ENCODE measurements at regions not wholly inside any gene's neighbourhood (a gene's known extent, or its start where the extent isn't known, plus 50 kb on each side); places are given as distances from the start of the nearest gene placed in this dataset.

DNA sequence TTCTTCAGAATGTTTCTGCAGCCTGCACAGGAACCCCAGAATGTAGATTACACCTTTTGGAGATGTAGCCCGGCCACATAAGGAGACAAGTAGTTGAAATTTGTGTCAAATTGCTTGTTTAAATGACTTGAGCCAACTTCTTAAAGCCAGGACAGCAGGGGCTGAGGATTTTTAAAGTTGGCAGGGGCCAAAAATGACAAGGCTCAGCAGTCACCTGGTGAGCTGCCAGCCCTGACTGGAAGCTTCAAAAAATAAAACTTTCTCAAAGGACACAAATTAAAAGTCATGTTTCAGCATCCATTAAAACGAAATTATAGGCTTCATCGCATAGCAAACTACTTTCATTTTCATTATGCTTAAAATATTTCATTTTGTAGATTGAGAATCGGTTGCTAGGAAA, 340.3 kb upstream of the WWC1 start:
- no peak overlapping the region for H3K4me3 ChIP-seq (ENCODE audit: low read depth, low read length)
- TF ChIP-seq CTCF (IDR thresholded peaks at IDR 0.05; ENCODE audit: borderline replicate concordance, insufficient read depth, low read depth, low read length) = no peak

GRCh38 chr5:167952278-167952995, 339.0 kb upstream of the WWC1 start:
- H3K4me3 ChIP-seq (ENCODE audit: low read depth, low read length) = no peak overlapping the region
- no peak for TF ChIP-seq CTCF (IDR thresholded peaks at IDR 0.05; ENCODE audit: borderline replicate concordance, insufficient read depth, low read depth, low read length)

GRCh38 chr5:167953151-167953798, 338.2 kb upstream of the WWC1 start:
- H3K4me3 ChIP-seq (ENCODE audit: low read depth, low read length) = no peak overlapping the region
- no peak for TF ChIP-seq CTCF (IDR thresholded peaks at IDR 0.05; ENCODE audit: borderline replicate concordance, insufficient read depth, low read depth, low read length)

DNA sequence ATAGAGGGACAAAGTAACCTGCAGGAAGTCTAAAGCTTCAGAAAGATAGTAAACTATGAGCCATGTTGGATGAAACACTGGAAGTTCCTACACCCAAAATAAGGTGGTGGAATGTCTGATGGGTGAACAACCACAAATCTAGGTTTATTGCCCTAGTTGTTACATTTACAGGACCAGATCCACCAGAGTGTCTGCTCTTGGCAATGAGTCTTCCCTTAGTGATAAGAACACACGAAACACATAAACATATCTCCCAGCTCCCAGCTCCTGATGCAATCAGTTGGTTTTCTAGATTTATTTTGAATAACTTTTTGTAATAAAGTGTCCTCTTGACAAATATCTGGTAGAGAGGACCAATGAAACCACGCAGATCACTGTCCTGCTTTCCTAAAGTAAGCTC, 329.7 kb upstream of the WWC1 start:
- TF ChIP-seq CTCF (IDR thresholded peaks at IDR 0.05; ENCODE audit: borderline replicate concordance, insufficient read depth, low read depth, low read length) = no peak
- H3K4me3 ChIP-seq (ENCODE audit: low read depth, low read length) = no peak overlapping the region

- 0 out of 2 replicates have a peak, but pooled peaks have one; percentile 6 for TF ChIP-seq CTCF (IDR thresholded peaks at IDR 0.05; ENCODE audit: borderline replicate concordance, insufficient read depth, low read depth, low read length)
- no peak overlapping the region for H3K4me3 ChIP-seq (ENCODE audit: low read depth, low read length)
These were observed 326.9 kb upstream of the WWC1 start for GRCh38 chr5:167964529-167964928.

DNA sequence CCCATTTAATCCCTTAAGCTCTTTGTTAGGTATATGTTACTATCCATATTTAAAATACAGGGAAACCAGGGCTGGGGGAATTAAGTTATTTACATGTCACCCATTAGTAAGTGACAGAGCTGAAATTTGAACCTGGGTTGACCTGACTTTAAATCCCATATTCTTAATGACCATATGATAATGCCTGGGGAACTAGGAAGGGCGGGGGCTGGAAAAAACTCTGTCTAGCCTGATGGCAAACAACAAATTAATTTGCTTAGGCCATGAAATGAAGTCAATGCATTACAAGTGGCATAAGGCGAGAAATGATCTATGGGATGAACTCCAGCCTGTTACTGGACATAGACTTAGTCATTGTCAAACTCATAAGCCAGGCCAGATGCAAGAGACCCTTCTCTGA, 325.7 kb upstream of the WWC1 start:
- no peak overlapping the region for H3K4me3 ChIP-seq (ENCODE audit: low read depth, low read length)
- no peak for TF ChIP-seq CTCF (IDR thresholded peaks at IDR 0.05; ENCODE audit: borderline replicate concordance, insufficient read depth, low read depth, low read length)

DNA sequence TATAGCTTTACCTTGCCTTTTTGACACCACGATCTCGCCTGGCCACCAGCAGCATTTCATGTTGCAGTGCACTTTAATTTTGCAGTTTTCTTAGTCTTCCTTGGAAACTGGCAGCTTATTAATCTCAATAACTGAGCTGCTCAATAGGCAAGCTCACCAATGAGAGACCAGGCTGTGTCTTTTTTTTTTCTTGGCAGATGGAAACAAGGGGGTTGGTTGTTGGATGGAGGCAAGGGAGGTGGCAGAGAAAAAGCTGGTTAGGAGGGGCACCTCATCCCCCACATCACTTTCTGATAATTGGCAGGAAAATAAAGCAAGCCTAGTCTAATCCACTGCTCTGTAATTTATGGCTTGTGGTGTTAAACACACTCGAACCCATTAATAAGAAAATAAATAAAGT, 324.5 kb upstream of the WWC1 start:
- TF ChIP-seq CTCF (IDR thresholded peaks at IDR 0.05; ENCODE audit: borderline replicate concordance, insufficient read depth, low read depth, low read length) = no peak
- H3K4me3 ChIP-seq (ENCODE audit: low read depth, low read length) = no peak overlapping the region

Data from GM12875 (cell line).